ENCODE measurements at regions not wholly inside any gene's neighbourhood (a gene's known extent, or its start where the extent isn't known, plus 50 kb on each side); places are given as distances from the start of the nearest gene placed in this dataset.

- TF ChIP-seq CTCF (IDR thresholded peaks at IDR 0.05) (no peak), ATF6 (CRISPR knock-in tag; IDR thresholded peaks at IDR 0.05) (no peak), CREM (CRISPR knock-in tag; IDR thresholded peaks at IDR 0.05) (no peak), USF2 (CRISPR knock-in tag; IDR thresholded peaks at IDR 0.05) (no peak), JUN (CRISPR knock-in tag; IDR thresholded peaks at IDR 0.05) (no peak), MAX (CRISPR knock-in tag; IDR thresholded peaks at IDR 0.05) (no peak), CBFB (CRISPR knock-in tag; IDR thresholded peaks at IDR 0.05; ENCODE audit: low read depth) (no peak), ZBTB43 (CRISPR knock-in tag; IDR thresholded peaks at IDR 0.05) (no peak), SMAD3 (CRISPR knock-in tag; IDR thresholded peaks at IDR 0.05; ENCODE audit: borderline replicate concordance) (no peak), TCF7 (CRISPR knock-in tag; IDR thresholded peaks at IDR 0.05; ENCODE audit: low read depth) (no peak)
Measured at GRCh38 chr22:34847072-34847471, 218.9 kb upstream of the ISX start.

All from WTC11 (cell line).